ENCODE measurements at regions not wholly inside any gene's neighbourhood (a gene's known extent, or its start where the extent isn't known, plus 50 kb on each side); places are given as distances from the start of the nearest gene placed in this dataset.

DNA sequence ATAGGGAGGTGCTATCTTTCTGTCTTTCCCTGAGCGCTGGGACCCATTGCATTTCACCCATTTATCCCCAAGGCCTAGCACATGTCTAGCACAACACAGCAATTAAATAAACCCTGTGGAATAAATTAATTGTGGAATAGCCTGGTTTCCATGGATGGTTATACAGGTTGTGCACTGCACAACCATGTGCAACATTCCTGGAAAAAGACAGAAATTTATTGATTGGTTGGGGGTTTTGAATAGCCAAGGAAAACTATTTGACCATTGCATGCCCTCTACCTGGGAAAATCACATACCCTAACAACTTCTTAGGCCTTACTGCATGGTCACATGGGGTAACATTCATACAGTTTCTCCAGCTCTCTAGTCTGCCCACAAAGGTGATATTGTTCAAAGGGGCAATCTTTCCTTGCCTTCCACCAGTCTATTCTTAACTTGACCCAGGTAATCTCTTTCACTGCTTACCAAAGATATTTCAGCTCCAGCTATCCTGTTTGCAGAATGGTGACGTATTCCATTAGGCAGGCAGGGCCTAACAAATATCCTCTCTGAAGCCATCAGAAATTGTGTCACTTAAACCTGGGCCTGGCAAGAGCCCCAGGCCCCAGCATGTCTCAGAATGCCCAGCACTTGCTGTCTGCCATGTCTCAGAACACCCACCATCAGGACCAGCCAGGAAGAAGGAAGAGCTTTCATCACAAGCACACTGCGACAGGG is 157.9 kb upstream of the RAB4A start:
- H3K4me1 ChIP-seq: peaks cover 0 to 99% (median 14%) of the 10 kb centered on the region in 3 donors
- 100% methylated on average over 1 to 2 of the region's 3 CpGs for WGBS, 2 donors (ENCODE audit: low coverage in 1 of 2)
- H3K36me3 ChIP-seq: no peaks in the 10 kb centered on the region
- no peak for ATAC-seq
- no peak overlapping the region for H3K4me3 ChIP-seq
- peak overlapping the region in 2 of 4 donors; percentile 62 to 88 for H3K27ac ChIP-seq
- no peaks in the 10 kb centered on the region for H3K27me3 ChIP-seq
- no peak for TF ChIP-seq POLR2AphosphoS5 (IDR thresholded peaks at IDR 0.05)
- TF ChIP-seq EP300 (IDR thresholded peaks at IDR 0.05): no peak
- TF ChIP-seq, protein P1, sequence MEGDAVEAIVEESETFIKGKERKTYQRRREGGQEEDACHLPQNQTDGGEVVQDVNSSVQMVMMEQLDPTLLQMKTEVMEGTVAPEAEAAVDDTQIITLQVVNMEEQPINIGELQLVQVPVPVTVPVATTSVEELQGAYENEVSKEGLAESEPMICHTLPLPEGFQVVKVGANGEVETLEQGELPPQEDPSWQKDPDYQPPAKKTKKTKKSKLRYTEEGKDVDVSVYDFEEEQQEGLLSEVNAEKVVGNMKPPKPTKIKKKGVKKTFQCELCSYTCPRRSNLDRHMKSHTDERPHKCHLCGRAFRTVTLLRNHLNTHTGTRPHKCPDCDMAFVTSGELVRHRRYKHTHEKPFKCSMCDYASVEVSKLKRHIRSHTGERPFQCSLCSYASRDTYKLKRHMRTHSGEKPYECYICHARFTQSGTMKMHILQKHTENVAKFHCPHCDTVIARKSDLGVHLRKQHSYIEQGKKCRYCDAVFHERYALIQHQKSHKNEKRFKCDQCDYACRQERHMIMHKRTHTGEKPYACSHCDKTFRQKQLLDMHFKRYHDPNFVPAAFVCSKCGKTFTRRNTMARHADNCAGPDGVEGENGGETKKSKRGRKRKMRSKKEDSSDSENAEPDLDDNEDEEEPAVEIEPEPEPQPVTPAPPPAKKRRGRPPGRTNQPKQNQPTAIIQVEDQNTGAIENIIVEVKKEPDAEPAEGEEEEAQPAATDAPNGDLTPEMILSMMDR (IDR thresholded peaks at IDR 0.05): no peak
- TF ChIP-seq POLR2A (IDR thresholded peaks at IDR 0.05): no peak
- no peaks in the 10 kb centered on the region for H3K9me3 ChIP-seq

DNA sequence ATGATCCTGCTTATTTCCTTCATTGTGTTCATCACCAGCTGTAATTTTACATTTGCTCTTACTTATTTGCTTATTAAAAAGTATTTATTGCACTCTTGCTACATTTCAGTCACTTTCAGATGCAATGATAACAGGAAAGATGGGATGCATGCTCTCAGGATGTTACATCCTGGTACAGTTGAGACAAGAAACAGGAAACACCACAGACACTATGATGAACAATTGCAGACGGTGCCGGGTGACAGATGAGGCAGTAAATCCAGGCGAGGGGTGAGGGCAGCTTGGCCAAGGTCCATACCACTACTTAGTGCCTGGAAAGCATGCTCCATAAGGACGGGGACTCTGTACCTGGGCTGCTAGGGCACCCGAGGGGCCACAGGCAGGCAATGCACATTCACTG is 156.6 kb upstream of the RAB4A start:
- Histone ChIP-seq H3K4me3 (no peak overlapping the region), H3K27me3 (no peaks in the 10 kb centered on the region), H3K27ac (peak overlapping the region in 3 of 4 donors; percentile 88 to 90 (median 89)), H3K4me1 (peaks cover 0 to 96% (median 7%) of the 10 kb centered on the region in 3 donors), H3K36me3 (no peaks in the 10 kb centered on the region), H3K9me3 (no peaks in the 10 kb centered on the region)
- TF ChIP-seq, protein P1 (IDR thresholded peaks at IDR 0.05): no peak
- TF ChIP-seq POLR2A (IDR thresholded peaks at IDR 0.05) (no peak), POLR2AphosphoS5 (IDR thresholded peaks at IDR 0.05) (peak; percentile 55)
- ATAC-seq: no peak
- 14 to 23% methylated on average over 3 to 5 of the region's 5 CpGs for WGBS, 2 donors (ENCODE audit: low coverage in 1 of 2)

DNA sequence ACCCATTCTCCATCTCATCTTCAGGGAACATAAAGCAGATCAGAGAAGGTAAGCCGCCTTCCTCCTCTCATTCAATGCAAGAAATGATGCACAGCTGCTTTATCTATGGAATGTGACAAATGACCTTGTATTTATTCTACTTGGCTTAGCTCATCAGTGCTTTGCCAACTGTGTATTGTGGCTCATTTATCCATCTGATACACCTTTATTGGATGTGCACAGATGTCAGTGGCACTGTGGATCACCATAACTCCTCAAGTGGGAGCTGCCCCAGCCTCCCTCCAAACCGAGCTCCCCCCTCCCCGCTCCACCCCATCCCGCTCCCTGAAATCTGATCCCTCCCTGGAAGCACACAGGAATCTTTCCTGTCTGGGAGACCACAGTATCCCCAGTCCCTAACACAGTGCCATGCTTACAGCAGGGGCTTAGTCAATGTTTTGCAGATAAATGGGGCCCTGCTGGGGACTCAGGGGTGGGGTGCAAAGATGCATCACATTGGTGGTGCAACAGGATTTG is 156.0 kb upstream of the RAB4A start:
- Histone ChIP-seq H3K27me3 (no peaks in the 10 kb centered on the region), H3K36me3 (no peaks in the 10 kb centered on the region), H3K4me1 (peaks cover 0 to 90% (median 7%) of the 10 kb centered on the region in 3 donors), H3K4me3 (no peak overlapping the region), H3K9me3 (no peaks in the 10 kb centered on the region), H3K27ac (peak overlapping the region; percentile 58 to 90 (median 88))
- TF ChIP-seq POLR2A (IDR thresholded peaks at IDR 0.05) (no peak), POLR2AphosphoS5 (IDR thresholded peaks at IDR 0.05) (no peak), EP300 (IDR thresholded peaks at IDR 0.05) (no peak)
- TF ChIP-seq, protein P1 (IDR thresholded peaks at IDR 0.05): no peak
- WGBS, 2 donors (ENCODE audit: low coverage in 1 of 2): 41 to 63% methylated on average over 1 to 2 of the region's 4 CpGs
- ATAC-seq: no peak

DNA sequence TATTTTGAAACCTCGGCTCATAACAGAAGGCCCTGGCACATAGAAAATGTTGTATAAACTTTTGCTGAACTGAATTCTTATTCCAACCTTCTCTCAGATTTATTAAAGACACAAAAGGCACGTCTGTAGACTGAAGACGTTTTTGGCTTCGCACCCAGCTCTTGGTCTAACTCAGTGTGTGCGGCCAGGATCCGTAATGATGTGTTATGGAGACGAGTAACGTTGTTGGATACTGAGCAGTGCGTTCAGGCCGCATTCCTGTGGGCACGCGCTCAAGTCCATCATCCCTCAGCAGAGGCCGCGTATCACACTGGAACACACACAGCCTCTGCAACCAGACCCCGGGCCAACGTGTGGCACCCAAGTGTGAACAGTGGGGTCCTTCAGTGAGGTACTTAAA is 154.8 kb upstream of the RAB4A start:
- ATAC-seq: peak; percentile 78
- H3K27ac ChIP-seq: peak overlapping the region; percentile 86 to 90 (median 88)

More for the DNA sequence above, 154.8 kb upstream of the RAB4A start:
- Histone ChIP-seq H3K36me3 (no peaks in the 10 kb centered on the region), H3K9me3 (no peaks in the 10 kb centered on the region), H3K4me3 (no peak overlapping the region), H3K27me3 (no peaks in the 10 kb centered on the region), H3K4me1 (peaks cover 0 to 78% (median 7%) of the 10 kb centered on the region in 3 donors)
- WGBS, 2 donors (ENCODE audit: low coverage in 1 of 2): 69% methylated on average over 9 of the region's 16 CpGs; no CpG with 5 or more reads in 1 of the 2 donors
- TF ChIP-seq EP300 (IDR thresholded peaks at IDR 0.05): peak; percentile 33
- TF ChIP-seq, protein P1 (IDR thresholded peaks at IDR 0.05): no peak
- peak; percentile 93 for TF ChIP-seq POLR2AphosphoS5 (IDR thresholded peaks at IDR 0.05)
